ENCODE measurements at regions not wholly inside any gene's neighbourhood (a gene's known extent, or its start where the extent isn't known, plus 50 kb on each side); places are given as distances from the start of the nearest gene placed in this dataset.

- Histone ChIP-seq H3K36me3 (replicated peaks) (no peaks in the 10 kb centered on the region), H3K4me3 (ENCODE audit: low read depth, low read length) (no peak overlapping the region), H3K27ac (no peak overlapping the region), H3K27me3 (replicated peaks) (no peaks in the 10 kb centered on the region)
- no peak for DNase-seq
- TF ChIP-seq, protein P1, sequence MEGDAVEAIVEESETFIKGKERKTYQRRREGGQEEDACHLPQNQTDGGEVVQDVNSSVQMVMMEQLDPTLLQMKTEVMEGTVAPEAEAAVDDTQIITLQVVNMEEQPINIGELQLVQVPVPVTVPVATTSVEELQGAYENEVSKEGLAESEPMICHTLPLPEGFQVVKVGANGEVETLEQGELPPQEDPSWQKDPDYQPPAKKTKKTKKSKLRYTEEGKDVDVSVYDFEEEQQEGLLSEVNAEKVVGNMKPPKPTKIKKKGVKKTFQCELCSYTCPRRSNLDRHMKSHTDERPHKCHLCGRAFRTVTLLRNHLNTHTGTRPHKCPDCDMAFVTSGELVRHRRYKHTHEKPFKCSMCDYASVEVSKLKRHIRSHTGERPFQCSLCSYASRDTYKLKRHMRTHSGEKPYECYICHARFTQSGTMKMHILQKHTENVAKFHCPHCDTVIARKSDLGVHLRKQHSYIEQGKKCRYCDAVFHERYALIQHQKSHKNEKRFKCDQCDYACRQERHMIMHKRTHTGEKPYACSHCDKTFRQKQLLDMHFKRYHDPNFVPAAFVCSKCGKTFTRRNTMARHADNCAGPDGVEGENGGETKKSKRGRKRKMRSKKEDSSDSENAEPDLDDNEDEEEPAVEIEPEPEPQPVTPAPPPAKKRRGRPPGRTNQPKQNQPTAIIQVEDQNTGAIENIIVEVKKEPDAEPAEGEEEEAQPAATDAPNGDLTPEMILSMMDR (IDR thresholded peaks at IDR 0.05; ENCODE audit: low read depth, low read length, missing control alignments) = no peak
- in situ Hi-C loops (cut with HindIII; ENCODE audit: low pct_ligation_motif_present, low sequenced_read_pairs) = no loop called here
These were observed 211.6 kb downstream of the CNTN3 start for GRCh38 chr3:74402821-74403220.

GRCh38 chr3:74393426-74393825 is 221.0 kb downstream of the CNTN3 start:
- in situ Hi-C loops (cut with HindIII; ENCODE audit: low pct_ligation_motif_present, low sequenced_read_pairs) = no loop called here
- H3K27ac ChIP-seq = no peak overlapping the region
- H3K36me3 ChIP-seq (replicated peaks) = no peaks in the 10 kb centered on the region
- TF ChIP-seq, protein P1 (IDR thresholded peaks at IDR 0.05; ENCODE audit: low read depth, low read length, missing control alignments) = no peak
- H3K27me3 ChIP-seq (replicated peaks) = no peaks in the 10 kb centered on the region
- H3K4me3 ChIP-seq (ENCODE audit: low read depth, low read length) = no peak overlapping the region
- no peak for DNase-seq

GRCh38 chr3:74390121-74390877 is 224.2 kb downstream of the CNTN3 start:
- Histone ChIP-seq H3K36me3 (replicated peaks) (no peaks in the 10 kb centered on the region), H3K27me3 (replicated peaks) (no peaks in the 10 kb centered on the region), H3K4me3 (ENCODE audit: low read depth, low read length) (no peak overlapping the region), H3K27ac (no peak overlapping the region)
- in situ Hi-C loops (cut with HindIII; ENCODE audit: low pct_ligation_motif_present, low sequenced_read_pairs) = no loop called here
- TF ChIP-seq, protein P1 (IDR thresholded peaks at IDR 0.05; ENCODE audit: low read depth, low read length, missing control alignments) = no peak
- no peak for DNase-seq

DNA sequence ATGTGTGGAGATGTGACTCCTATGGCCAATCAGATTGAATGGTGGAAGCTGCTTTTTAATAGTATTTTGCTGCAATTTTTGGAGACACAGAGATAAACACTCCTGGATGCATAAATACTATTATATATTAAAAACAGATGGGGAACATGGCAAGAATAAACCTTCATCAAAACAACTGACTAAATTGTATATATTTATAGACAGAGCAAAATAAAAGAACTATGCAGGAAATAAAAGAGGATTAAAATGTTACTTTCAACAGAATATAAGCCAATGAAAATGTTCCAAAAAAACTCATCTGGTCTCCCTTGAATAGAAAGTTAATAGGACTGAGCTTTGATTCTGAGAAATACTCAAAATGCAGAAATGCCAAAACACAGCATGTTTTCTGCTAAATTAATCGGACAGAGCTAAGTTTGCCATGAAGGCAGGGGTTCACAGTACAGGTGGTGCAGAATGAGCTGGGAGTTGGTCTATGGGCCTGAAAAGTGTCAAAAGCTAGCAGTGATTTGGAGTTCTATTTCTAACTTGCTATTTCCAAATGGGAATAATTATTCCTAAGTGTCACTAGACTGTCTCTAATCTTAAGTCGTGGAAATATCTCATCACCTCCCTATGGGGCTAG is 227.2 kb downstream of the CNTN3 start:
- Histone ChIP-seq H3K27me3 (replicated peaks) (no peaks in the 10 kb centered on the region), H3K36me3 (replicated peaks) (no peaks in the 10 kb centered on the region), H3K27ac (no peak overlapping the region), H3K4me3 (ENCODE audit: low read depth, low read length) (no peak overlapping the region)
- TF ChIP-seq, protein P1 (IDR thresholded peaks at IDR 0.05; ENCODE audit: low read depth, low read length, missing control alignments) = no peak
- DNase-seq = no peak
- in situ Hi-C loops (cut with HindIII; ENCODE audit: low pct_ligation_motif_present, low sequenced_read_pairs) = no loop called here

DNA sequence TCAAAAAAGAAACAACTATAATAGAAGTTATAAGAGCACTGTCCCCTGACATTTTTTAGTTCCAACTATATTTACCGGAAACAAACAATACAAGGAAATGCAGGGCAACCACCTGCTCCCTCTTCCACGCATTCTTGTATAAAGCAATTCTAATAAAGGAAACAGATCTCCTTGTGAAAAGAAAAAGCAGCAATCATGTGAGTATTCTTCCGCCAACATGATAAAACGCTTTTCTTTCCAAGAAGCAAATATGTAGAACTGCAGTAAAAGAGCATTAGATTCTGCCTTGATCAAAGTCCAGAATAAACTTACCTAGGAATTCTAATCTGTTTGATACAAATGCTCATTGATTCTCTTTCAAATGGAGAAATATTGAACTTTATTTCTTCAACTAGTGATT is 230.3 kb downstream of the CNTN3 start:
- in situ Hi-C loops (cut with HindIII; ENCODE audit: low pct_ligation_motif_present, low sequenced_read_pairs) = no loop called here
- Histone ChIP-seq H3K36me3 (replicated peaks) (no peaks in the 10 kb centered on the region), H3K4me3 (ENCODE audit: low read depth, low read length) (no peak overlapping the region), H3K27ac (no peak overlapping the region), H3K27me3 (replicated peaks) (no peaks in the 10 kb centered on the region)
- TF ChIP-seq, protein P1 (IDR thresholded peaks at IDR 0.05; ENCODE audit: low read depth, low read length, missing control alignments) = no peak
- DNase-seq = no peak

Data from brain microvascular endothelial cell (primary cell).